ENCODE measurements at regions not wholly inside any gene's neighbourhood (a gene's known extent, or its start where the extent isn't known, plus 50 kb on each side); places are given as distances from the start of the nearest gene placed in this dataset.

- TF ChIP-seq IRF5 (IDR thresholded peaks at IDR 0.05; ENCODE audit: borderline replicate concordance) (no peak), RBBP5 (conservative IDR thresholded peaks at IDR 0.05) (no peak), RB1 (IDR thresholded peaks at IDR 0.05; ENCODE audit: borderline replicate concordance) (no peak)
These were observed 140.8 kb upstream of the SFRP2 start (continued) for GRCh38 chr4:153929675-153930074.

- 21% methylated on average over 5 of the region's 5 CpGs for WGBS (ENCODE audit: insufficient coverage, insufficient replicate concordance, low lambda C conversion rate, missing lambda C conversion rate)
These were observed 138.6 kb upstream of the SFRP2 start for GRCh38 chr4:153927451-153927850.

More at GRCh38 chr4:153927451-153927850, 138.6 kb upstream of the SFRP2 start:
- Histone ChIP-seq H2AFZ (ENCODE audit: control insufficient read depth, low read depth, low read length) (no peak overlapping the region), H3K79me2 (ENCODE audit: control insufficient read depth, insufficient read depth, low read length) (no peaks in the 10 kb centered on the region), H4K20me1 (ENCODE audit: control insufficient read depth, insufficient read depth) (no peaks in the 10 kb centered on the region), H3K27ac (ENCODE audit: control insufficient read depth, insufficient read depth) (no peak overlapping the region), H3K4me1 (ENCODE audit: control insufficient read depth, insufficient read depth, low read length) (no peaks in the 10 kb centered on the region), H3K4me2 (ENCODE audit: control insufficient read depth, insufficient read depth) (no peak overlapping the region), H3K9me3 (replicated peaks; ENCODE audit: control insufficient read depth, insufficient read depth, low read length) (no peaks in the 10 kb centered on the region), H3K27me3 (replicated peaks in 1 of 2; ENCODE audit: control insufficient read depth in 2 of 2, insufficient read depth in 2 of 2, low read length in 1 of 2) (no peaks in the 10 kb centered on the region), H3K4me3 (no peak overlapping the region), H3K36me3 (ENCODE audit: control insufficient read depth in 2 of 2, insufficient read depth in 2 of 2, low read length in 1 of 2) (no peaks in the 10 kb centered on the region), H3K9ac (ENCODE audit: control insufficient read depth, insufficient read depth, low read length) (no peak overlapping the region)
- in situ Hi-C loops (cut with MboI) = no loop called here
- intact Hi-C loops (cut with micrococcal nuclease; ENCODE audit: unreplicated experiment) = no loop called here
- no peak for FAIRE-seq
- ChIA-PET POLR2A (no interaction called here), SMC1A (ENCODE audit: uncharacterized antibody, unreplicated experiment) (interaction anchor here (0.9 kb wide), 1 partner anchor 65 kb away, joined by 4 read pairs; no protein-coding TSS in a partner anchor), RAD21 (ENCODE audit: unreplicated experiment) (no interaction called here), CTCF (no interaction called here)
- no TSS peak for BruUV-seq (replicated peaks)
- DNase-seq (ENCODE audit: low read depth, low spot score) = no peak
- TF ChIP-seq CBX5 (IDR thresholded peaks at IDR 0.05; ENCODE audit: low read depth) = no peak
- no peak for TF ChIP-seq CREB1 (IDR thresholded peaks at IDR 0.05; ENCODE audit: low read depth)
- TF ChIP-seq LARP7 (IDR thresholded peaks at IDR 0.05) = no peak
- no peak for TF ChIP-seq ZNF622 (IDR thresholded peaks at IDR 0.05)
- no peak for TF ChIP-seq RELB (IDR thresholded peaks at IDR 0.05; ENCODE audit: low read depth)
- no peak for TF ChIP-seq NR2F1 (conservative IDR thresholded peaks at IDR 0.05)
- no peak for TF ChIP-seq HDAC2 (IDR thresholded peaks at IDR 0.05)
- no peak for TF ChIP-seq BRCA1 (IDR thresholded peaks at IDR 0.05; ENCODE audit: low read depth, low read length)
- TF ChIP-seq YBX1 (IDR thresholded peaks at IDR 0.05) = no peak
- TF ChIP-seq TAF1 (IDR thresholded peaks at IDR 0.05; ENCODE audit: borderline replicate concordance, low read depth, low read length) = no peak
- ATAC-seq = no peak
